Uterus (tissue), 3 donors: ENCODE measurements at regions not wholly inside any gene's neighbourhood (a gene's known extent, or its start where the extent isn't known, plus 50 kb on each side); places are given as distances from the start of the nearest gene placed in this dataset.

ENCODE experiments used
- DNase-seq, 2 donors: peaks; one replicate each; pipeline ENCODE4 v3.0.0-alpha.2; 2019 to 2020
- H3K27ac ChIP-seq, 2 donors: fragments of 200-600 bp; sonication (generic); 1 replicate in 1 of 2; 2 replicates in 1 of 2; pipeline ENCODE4 v1.5.1; 2016 to 2018
- H3K27me3 ChIP-seq, 2 donors: fragments of 200-600 bp; sonication (generic); one replicate each; pipeline ENCODE4 v1.5.1; 2018 to 2019; ENCODE audit warnings: control low read depth in 1 of 2
- H3K36me3 ChIP-seq, 2 donors: fragments of 200-600 bp; sonication (generic); one replicate each; pipeline ENCODE4 v1.5.1; 2019; ENCODE audit warnings: control low read depth in 1 of 2
- H3K4me1 ChIP-seq, 2 donors: fragments of 200-600 bp; sonication (generic); one replicate each; pipeline ENCODE4 v1.5.1; 2018 to 2019; ENCODE audit warnings: control low read depth in 1 of 2
- H3K4me3 ChIP-seq, 2 donors: fragments of 200-600 bp; sonication (generic); 1 replicate in 1 of 2; 2 replicates in 1 of 2; pipeline ENCODE4 v1.5.1; 2018 to 2019; ENCODE audit warnings: mild to moderate bottlenecking in 1 of 2
- H3K9me3 ChIP-seq, 2 donors: fragments of 200-600 bp; sonication (generic); one replicate each; pipeline ENCODE4 v1.5.1; 2019; ENCODE audit warnings: control low read depth in 1 of 2
- POLR2A ChIP-seq, 2 donors: fragments of 450-650 bp; IDR thresholded peaks; one replicate each; pipeline ENCODE4 v1.6.1; 2016; ENCODE audit warnings: antibody characterized with exemption in 2 of 2, mild to moderate bottlenecking in 1 of 2, moderate library complexity in 1 of 2
- intact Hi-C: fragments of 100-400 bp; cut with DNase I; formaldehyde crosslinking; loops from one replicate; pipeline ENCODE4 v1.15.1; 2023; ENCODE audit warnings: low total_unique reads
- TF ChIP-seq, protein P1 (sequence below), 4 experiments: fragments of 200-600 bp in 2 of 4; fragments of 450-650 bp in 2 of 4; sonication (generic) in 2 of 4; IDR thresholded peaks; one replicate each; pipeline ENCODE4 v1.5.1; 2016 to 2019; ENCODE audit warnings: antibody characterized with exemption in 4 of 4, mild to moderate bottlenecking in 2 of 4, moderate library complexity in 1 of 4
- donor health status: DM: yes; HTN: yes; CAD: no.

DNA sequence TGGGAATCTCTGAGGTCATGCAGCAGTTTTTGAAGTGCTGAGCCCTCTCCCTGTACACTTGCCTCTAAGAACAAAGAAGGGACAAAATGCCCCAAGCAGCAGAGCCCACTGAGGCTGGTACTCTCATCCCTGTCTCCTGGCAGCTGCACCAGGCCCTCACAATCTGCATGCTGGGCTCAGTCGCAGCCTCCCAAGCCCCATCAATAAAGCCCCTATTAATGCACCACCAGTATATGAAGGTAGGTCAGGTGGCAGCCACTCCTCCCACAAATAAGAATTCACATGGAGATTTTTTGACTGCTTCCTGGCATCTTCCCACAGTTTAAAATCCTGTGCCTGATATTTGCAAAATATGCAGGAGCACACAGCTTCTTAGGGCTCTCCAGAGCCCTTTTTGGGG, 181.2 kb upstream of the PALMD start:
- H3K36me3 ChIP-seq, result no peaks in the 10 kb centered on the region
- no peak overlapping the region for H3K4me3 ChIP-seq
- H3K27ac ChIP-seq, result no peak overlapping the region
- no peak for DNase-seq
- TF ChIP-seq, protein P1, sequence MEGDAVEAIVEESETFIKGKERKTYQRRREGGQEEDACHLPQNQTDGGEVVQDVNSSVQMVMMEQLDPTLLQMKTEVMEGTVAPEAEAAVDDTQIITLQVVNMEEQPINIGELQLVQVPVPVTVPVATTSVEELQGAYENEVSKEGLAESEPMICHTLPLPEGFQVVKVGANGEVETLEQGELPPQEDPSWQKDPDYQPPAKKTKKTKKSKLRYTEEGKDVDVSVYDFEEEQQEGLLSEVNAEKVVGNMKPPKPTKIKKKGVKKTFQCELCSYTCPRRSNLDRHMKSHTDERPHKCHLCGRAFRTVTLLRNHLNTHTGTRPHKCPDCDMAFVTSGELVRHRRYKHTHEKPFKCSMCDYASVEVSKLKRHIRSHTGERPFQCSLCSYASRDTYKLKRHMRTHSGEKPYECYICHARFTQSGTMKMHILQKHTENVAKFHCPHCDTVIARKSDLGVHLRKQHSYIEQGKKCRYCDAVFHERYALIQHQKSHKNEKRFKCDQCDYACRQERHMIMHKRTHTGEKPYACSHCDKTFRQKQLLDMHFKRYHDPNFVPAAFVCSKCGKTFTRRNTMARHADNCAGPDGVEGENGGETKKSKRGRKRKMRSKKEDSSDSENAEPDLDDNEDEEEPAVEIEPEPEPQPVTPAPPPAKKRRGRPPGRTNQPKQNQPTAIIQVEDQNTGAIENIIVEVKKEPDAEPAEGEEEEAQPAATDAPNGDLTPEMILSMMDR (IDR thresholded peaks at IDR 0.05), result no peak
- TF ChIP-seq POLR2A (IDR thresholded peaks at IDR 0.05), result no peak
- H3K27me3 ChIP-seq, result no peaks in the 10 kb centered on the region
- intact Hi-C loops, result no loop called here
- H3K4me1 ChIP-seq, result no peaks in the 10 kb centered on the region
- no peaks in the 10 kb centered on the region for H3K9me3 ChIP-seq

DNA sequence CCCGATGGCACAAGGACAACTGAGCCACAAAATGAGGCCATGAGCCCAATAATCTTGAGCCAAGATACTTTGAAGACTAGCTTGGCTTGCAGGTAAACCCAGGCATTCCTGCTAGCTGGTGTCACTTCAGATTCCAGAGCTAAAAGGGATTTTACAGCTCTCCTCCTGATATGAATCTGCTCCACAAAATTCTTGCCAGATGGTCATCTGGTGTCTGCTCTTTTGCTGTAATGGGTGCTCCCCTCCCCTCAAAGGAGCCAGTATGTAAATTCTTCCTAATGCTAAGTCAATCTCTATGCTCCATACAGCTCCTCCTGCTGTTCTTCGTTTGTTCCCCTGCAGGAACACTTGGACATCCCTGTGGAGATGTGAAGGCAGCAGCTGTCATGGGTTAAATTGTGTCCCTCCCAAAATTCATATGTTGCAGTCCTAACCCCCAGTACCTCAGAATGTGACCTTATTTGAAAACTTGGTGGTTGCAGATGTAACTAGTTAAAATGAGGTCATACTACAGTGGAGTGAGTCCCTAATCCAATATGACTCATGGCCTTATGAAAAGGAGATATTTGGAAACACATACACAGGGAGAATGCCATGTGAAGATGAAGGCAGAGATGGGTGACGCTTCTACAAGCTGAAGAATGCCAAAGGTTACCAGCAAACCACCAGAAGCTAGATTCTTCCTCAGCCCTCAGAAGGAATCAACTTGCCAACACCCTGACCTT, 180.6 kb upstream of the PALMD start:
- no peak for DNase-seq
- Histone ChIP-seq H3K9me3 (no peaks in the 10 kb centered on the region), H3K27me3 (no peaks in the 10 kb centered on the region), H3K36me3 (no peaks in the 10 kb centered on the region), H3K27ac (no peak overlapping the region), H3K4me1 (no peaks in the 10 kb centered on the region), H3K4me3 (no peak overlapping the region)
- intact Hi-C loops, result no loop called here
- TF ChIP-seq POLR2A (IDR thresholded peaks at IDR 0.05), result no peak
- TF ChIP-seq, protein P1 (IDR thresholded peaks at IDR 0.05), result no peak

DNA sequence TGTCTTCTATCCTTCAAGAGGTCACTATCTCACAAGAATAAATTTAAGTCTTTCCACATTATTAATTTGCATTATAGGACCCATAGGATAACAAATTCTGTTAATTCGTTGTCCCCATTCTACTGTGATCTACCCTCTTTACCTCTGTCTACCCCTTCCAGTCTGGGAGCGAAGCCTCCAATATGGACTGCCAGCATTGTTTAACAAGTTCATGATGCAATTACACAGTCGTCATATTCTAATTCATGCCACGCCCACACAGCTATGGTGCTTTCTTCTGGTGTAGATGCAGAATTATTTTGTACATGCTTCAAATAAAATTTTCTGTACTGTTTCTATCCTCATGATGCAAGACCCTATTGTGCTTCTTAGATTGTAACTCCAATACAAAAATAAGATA, 178.3 kb upstream of the PALMD start:
- Histone ChIP-seq H3K4me1 (no peaks in the 10 kb centered on the region), H3K4me3 (no peak overlapping the region), H3K36me3 (no peaks in the 10 kb centered on the region), H3K27me3 (no peaks in the 10 kb centered on the region), H3K27ac (no peak overlapping the region), H3K9me3 (no peaks in the 10 kb centered on the region)
- intact Hi-C loops, result no loop called here
- TF ChIP-seq, protein P1 (IDR thresholded peaks at IDR 0.05), result no peak
- TF ChIP-seq POLR2A (IDR thresholded peaks at IDR 0.05), result no peak
- DNase-seq, result no peak

DNA sequence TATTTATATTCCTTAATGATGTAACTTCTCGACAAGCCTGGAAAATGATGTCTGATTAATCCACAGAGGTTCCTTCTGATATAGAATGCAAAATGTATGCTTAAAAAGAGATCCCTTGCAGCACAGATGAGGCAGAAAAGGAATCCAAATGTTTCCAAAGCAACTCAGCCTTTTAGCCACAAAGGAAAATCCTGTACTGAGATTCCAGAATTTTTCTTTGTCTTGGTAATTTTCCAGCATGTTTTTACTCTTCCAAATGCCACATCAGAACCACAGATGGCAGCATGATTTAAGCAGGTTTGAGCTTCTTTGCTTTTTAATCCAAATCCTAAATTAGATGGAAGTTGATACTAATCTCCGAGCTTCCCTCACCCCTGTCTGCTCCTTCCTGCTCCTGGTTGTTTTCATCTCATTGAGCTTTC, 176.4 kb upstream of the PALMD start:
- TF ChIP-seq, protein P1 (IDR thresholded peaks at IDR 0.05), result no peak
- no peak for TF ChIP-seq POLR2A (IDR thresholded peaks at IDR 0.05)
- no peaks in the 10 kb centered on the region for H3K36me3 ChIP-seq
- H3K27me3 ChIP-seq, result no peaks in the 10 kb centered on the region
- H3K9me3 ChIP-seq, result no peaks in the 10 kb centered on the region
- H3K4me3 ChIP-seq, result no peak overlapping the region
- DNase-seq, result no peak
- intact Hi-C loops, result no loop called here
- H3K27ac ChIP-seq, result no peak overlapping the region
- no peaks in the 10 kb centered on the region for H3K4me1 ChIP-seq

DNA sequence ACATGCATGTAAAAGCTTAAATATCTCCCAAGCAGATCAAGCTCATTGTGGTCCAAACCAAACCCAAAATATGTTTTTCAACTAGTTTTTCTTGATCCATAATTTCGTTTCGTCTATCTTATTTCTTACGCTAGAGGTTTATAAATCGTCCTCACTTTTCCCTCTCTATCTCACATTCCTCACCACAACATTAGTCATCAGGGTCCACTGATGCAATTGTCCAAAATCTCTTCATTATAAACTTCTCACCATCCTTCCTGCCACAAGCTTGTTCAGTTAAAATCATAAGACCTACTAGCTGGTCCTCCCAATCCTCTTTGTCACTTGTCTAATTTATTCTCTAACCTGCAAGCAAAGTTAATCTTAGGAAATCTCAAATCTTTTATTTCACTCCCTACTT, 173.0 kb upstream of the PALMD start:
- H3K36me3 ChIP-seq, result no peaks in the 10 kb centered on the region
- intact Hi-C loops, result no loop called here
- DNase-seq, result no peak
- H3K27ac ChIP-seq, result no peak overlapping the region
- no peak overlapping the region for H3K4me3 ChIP-seq
- TF ChIP-seq, protein P1 (IDR thresholded peaks at IDR 0.05), result no peak
- no peak for TF ChIP-seq POLR2A (IDR thresholded peaks at IDR 0.05)
- H3K4me1 ChIP-seq, result no peaks in the 10 kb centered on the region
- no peaks in the 10 kb centered on the region for H3K27me3 ChIP-seq
- H3K9me3 ChIP-seq, result no peaks in the 10 kb centered on the region
